ENCODE measurements at regions not wholly inside any gene's neighbourhood (a gene's known extent, or its start where the extent isn't known, plus 50 kb on each side); places are given as distances from the start of the nearest gene placed in this dataset.

DNA sequence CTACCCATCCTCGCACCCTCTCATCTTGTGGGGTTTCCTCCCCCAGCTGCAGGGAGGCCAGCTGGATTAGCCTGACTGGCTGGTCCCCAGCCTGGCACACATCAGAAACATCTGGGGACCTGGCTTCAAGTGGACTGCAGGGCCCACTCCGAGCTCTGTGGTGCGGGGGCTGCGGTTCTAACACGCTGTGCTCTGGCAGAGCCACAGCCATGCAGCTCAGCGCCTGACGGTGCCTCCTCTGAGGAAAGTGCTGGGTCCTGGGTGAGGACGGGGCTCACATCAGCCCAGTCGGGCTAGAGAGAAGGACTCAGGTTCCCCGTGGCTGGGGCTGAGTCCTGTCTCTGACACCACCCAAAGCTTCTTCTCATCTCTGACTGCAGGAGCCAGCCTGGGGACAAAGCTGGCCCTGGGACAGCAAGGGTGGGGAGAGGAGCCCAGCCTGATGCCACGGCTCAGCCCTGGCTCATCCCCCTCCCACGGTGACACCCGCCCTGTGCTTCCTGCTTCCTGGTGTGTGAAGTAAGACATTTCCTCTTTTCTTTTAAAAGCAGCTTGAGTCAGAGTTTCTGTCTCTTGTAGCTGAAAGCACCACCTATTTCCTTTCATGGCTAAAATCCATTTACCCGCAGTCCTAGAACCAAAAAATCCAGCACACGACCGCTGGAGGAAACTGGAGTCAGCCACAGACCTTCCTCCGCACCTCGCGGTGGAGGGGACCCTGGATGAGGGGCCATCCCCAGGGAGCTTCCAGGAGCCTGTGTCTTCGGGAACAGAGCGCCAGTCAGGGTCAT is 127.4 kb upstream of the AFDN start:
- TF ChIP-seq, protein P1, sequence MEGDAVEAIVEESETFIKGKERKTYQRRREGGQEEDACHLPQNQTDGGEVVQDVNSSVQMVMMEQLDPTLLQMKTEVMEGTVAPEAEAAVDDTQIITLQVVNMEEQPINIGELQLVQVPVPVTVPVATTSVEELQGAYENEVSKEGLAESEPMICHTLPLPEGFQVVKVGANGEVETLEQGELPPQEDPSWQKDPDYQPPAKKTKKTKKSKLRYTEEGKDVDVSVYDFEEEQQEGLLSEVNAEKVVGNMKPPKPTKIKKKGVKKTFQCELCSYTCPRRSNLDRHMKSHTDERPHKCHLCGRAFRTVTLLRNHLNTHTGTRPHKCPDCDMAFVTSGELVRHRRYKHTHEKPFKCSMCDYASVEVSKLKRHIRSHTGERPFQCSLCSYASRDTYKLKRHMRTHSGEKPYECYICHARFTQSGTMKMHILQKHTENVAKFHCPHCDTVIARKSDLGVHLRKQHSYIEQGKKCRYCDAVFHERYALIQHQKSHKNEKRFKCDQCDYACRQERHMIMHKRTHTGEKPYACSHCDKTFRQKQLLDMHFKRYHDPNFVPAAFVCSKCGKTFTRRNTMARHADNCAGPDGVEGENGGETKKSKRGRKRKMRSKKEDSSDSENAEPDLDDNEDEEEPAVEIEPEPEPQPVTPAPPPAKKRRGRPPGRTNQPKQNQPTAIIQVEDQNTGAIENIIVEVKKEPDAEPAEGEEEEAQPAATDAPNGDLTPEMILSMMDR (IDR thresholded peaks at IDR 0.05; ENCODE audit: unreplicated experiment), result no peak
- DNase-seq, result peak; percentile 41
- Mint-ChIP-seq H3K9me3 (ENCODE audit: low read depth, unreplicated experiment) (no peaks in the 10 kb centered on the region), H3K27ac (ENCODE audit: unreplicated experiment) (no peak overlapping the region), H3K27me3 (ENCODE audit: unreplicated experiment) (no peaks in the 10 kb centered on the region), H3K36me3 (ENCODE audit: insufficient read depth, unreplicated experiment) (no peaks in the 10 kb centered on the region), H3K4me3 (ENCODE audit: low read depth, unreplicated experiment) (no peak overlapping the region), H3K4me1 (ENCODE audit: low read depth, unreplicated experiment) (peaks cover 20% of the 10 kb centered on the region)
- CTCF ChIA-PET, result interaction anchor here (0.6 kb wide), 2 partner anchors 63 to 278 kb away, joined by 3 read pairs; no protein-coding TSS in a partner anchor
- intact Hi-C loops (cut with micrococcal nuclease; ENCODE audit: unreplicated experiment), result no loop called here
- BruUV-seq (replicated peaks), result no TSS peak

DNA sequence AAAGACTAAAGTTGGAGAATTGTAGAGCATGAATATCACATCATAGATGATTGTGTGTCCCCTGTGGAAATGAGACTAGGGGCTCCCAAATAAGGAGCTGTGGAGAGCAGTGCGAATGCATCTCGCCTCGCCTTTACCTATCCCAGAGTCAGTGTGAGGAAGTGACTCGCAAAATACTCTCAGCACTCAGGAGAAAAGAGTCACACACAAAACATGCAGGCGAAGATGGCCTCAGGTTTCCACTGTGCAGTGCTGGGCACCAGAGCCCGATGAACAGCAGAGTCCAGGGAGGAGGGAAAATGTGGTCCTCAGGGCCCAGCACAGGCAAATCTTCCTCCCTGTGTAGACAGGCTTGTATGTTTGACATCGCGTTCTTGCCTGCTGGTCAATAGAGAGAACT is 126.5 kb upstream of the AFDN start:
- Mint-ChIP-seq H3K27ac (ENCODE audit: unreplicated experiment) (no peak overlapping the region), H3K36me3 (ENCODE audit: insufficient read depth, unreplicated experiment) (no peaks in the 10 kb centered on the region), H3K4me3 (ENCODE audit: low read depth, unreplicated experiment) (no peak overlapping the region), H3K9me3 (ENCODE audit: low read depth, unreplicated experiment) (no peaks in the 10 kb centered on the region), H3K4me1 (ENCODE audit: low read depth, unreplicated experiment) (peaks cover 20% of the 10 kb centered on the region), H3K27me3 (ENCODE audit: unreplicated experiment) (no peaks in the 10 kb centered on the region)
- BruUV-seq (replicated peaks), result no TSS peak
- DNase-seq, result no peak
- CTCF ChIA-PET, result interaction anchor here (0.8 kb wide), 1 partner anchor 59 kb away, joined by 9 read pairs; no protein-coding TSS in a partner anchor
- intact Hi-C loops (cut with micrococcal nuclease; ENCODE audit: unreplicated experiment), result no loop called here
- TF ChIP-seq, protein P1 (IDR thresholded peaks at IDR 0.05; ENCODE audit: unreplicated experiment), result no peak

GRCh38 chr6:167701010-167701409 is 125.7 kb upstream of the AFDN start:
- Mint-ChIP-seq H3K27ac (ENCODE audit: unreplicated experiment) (no peak overlapping the region), H3K4me1 (ENCODE audit: low read depth, unreplicated experiment) (peaks cover 20% of the 10 kb centered on the region), H3K9me3 (ENCODE audit: low read depth, unreplicated experiment) (no peaks in the 10 kb centered on the region), H3K27me3 (ENCODE audit: unreplicated experiment) (no peaks in the 10 kb centered on the region), H3K4me3 (ENCODE audit: low read depth, unreplicated experiment) (no peak overlapping the region), H3K36me3 (ENCODE audit: insufficient read depth, unreplicated experiment) (no peaks in the 10 kb centered on the region)
- DNase-seq, result no peak
- TF ChIP-seq, protein P1 (IDR thresholded peaks at IDR 0.05; ENCODE audit: unreplicated experiment), result no peak
- intact Hi-C loops (cut with micrococcal nuclease; ENCODE audit: unreplicated experiment), result no loop called here
- BruUV-seq (replicated peaks), result no TSS peak
- CTCF ChIA-PET, result interaction anchor here (0.6 to 0.7 kb wide), 2 partner anchors 50 to 1308 kb away, joined by 3 read pairs; no protein-coding TSS in a partner anchor

DNA sequence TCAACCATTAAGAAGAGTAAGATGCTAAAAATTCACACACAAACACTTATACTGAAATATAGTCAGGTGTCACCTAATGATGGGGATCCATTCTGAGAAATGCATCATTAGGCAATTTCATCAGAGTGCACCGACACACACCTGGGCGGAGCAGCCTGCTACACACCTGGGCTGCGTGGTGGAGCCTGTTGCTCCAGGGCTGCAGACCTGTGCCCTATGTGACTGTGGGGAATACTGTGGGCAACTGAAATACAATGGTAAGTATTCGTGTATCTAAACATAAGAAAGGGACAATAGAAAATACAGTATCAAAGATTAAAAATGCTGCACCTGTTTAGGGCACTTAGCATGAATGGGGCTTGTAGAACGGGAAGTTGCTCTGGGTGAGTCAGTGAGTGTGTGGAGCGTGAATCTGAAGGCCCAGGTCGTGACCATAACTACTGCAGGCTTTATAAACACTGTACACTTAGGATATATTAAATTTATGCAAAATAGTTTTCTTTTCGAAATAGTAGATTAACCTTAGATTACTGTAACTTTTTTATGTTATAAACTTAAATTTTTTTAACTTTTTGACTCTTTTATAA is 124.4 kb upstream of the AFDN start:
- intact Hi-C loops (cut with micrococcal nuclease; ENCODE audit: unreplicated experiment), result no loop called here
- TF ChIP-seq, protein P1 (IDR thresholded peaks at IDR 0.05; ENCODE audit: unreplicated experiment), result no peak
- H3K36me3 Mint-ChIP-seq (ENCODE audit: insufficient read depth, unreplicated experiment), result no peaks in the 10 kb centered on the region
- BruUV-seq (replicated peaks), result no TSS peak
- H3K27ac Mint-ChIP-seq (ENCODE audit: unreplicated experiment), result no peak overlapping the region
- no peaks in the 10 kb centered on the region for H3K9me3 Mint-ChIP-seq (ENCODE audit: low read depth, unreplicated experiment)
- H3K4me3 Mint-ChIP-seq (ENCODE audit: low read depth, unreplicated experiment), result no peak overlapping the region
- peaks cover 20% of the 10 kb centered on the region for H3K4me1 Mint-ChIP-seq (ENCODE audit: low read depth, unreplicated experiment)
- no peak for DNase-seq
- H3K27me3 Mint-ChIP-seq (ENCODE audit: unreplicated experiment), result no peaks in the 10 kb centered on the region
- CTCF ChIA-PET, result no interaction called here
